Breast epithelium (tissue), 4 donors: ENCODE measurements at regions not wholly inside any gene's neighbourhood (a gene's known extent, or its start where the extent isn't known, plus 50 kb on each side); places are given as distances from the start of the nearest gene placed in this dataset.

Experiments
- DNase-seq, 2 donors: peaks; one replicate each; pipeline ENCODE4 v3.0.0-alpha.2; 2019; ENCODE audit warnings: low spot score in 2 of 2
- H3K27ac ChIP-seq, 2 donors: fragments of 200-600 bp; sonication (generic) in 1 of 2; one replicate each; pipeline ENCODE4 v1.5.1; 2016 to 2019; ENCODE audit warnings: mild to moderate bottlenecking in 1 of 2
- H3K27me3 ChIP-seq, 2 donors: fragments of 200-600 bp; sonication (generic) in 1 of 2; one replicate each; pipeline versions ENCODE4 v1.5.1 to v1.6.0; 2017 to 2019; ENCODE audit warnings: control low read depth in 1 of 2, mild to moderate bottlenecking in 1 of 2
- H3K36me3 ChIP-seq: fragments of 200-600 bp; one replicate; pipeline ENCODE4 v1.5.1; 2019
- H3K4me1 ChIP-seq, 2 donors: fragments of 200-600 bp; sonication (generic); one replicate each; pipeline ENCODE4 v1.5.1; 2016 to 2019; ENCODE audit warnings: control low read depth in 1 of 2
- H3K4me3 ChIP-seq, 3 donors: fragments of 200-600 bp; sonication (generic); 1 replicate in 2 of 3; 2 replicates in 1 of 3; pipeline ENCODE4 v1.5.1; 2016 to 2019; ENCODE audit warnings: mild to moderate bottlenecking in 3 of 3, moderate library complexity in 2 of 3
- H3K9me3 ChIP-seq, 2 donors: fragments of 200-600 bp; sonication (generic) in 1 of 2; one replicate each; pipeline ENCODE4 v1.5.1; 2016 to 2019; ENCODE audit warnings: control low read depth in 1 of 2
- POLR2A ChIP-seq: fragments of 450-650 bp; IDR thresholded peaks from one replicate; pipeline ENCODE4 v1.6.1; 2016; ENCODE audit warnings: antibody characterized with exemption, mild to moderate bottlenecking, moderate library complexity
- POLR2AphosphoS5 ChIP-seq, 3 donors: sonication (generic); formaldehyde crosslinking; IDR thresholded peaks; one replicate each; pipeline ENCODE4 v1.6.1; 2017; ENCODE audit warnings: antibody characterized with exemption in 3 of 3
- intact Hi-C: fragments of 100-400 bp; cut with DNase I; formaldehyde crosslinking; loops from one replicate; pipeline ENCODE4 v1.15.1; 2023; ENCODE audit warnings: low total_unique reads
- TF ChIP-seq, protein P1 (sequence below), 3 donors: fragments of 450-650 bp; IDR thresholded peaks; one replicate each; pipeline ENCODE4 v1.5.1; 2016 to 2017; ENCODE audit warnings: antibody characterized with exemption in 3 of 3, mild to moderate bottlenecking in 3 of 3, moderate library complexity in 3 of 3

DNA sequence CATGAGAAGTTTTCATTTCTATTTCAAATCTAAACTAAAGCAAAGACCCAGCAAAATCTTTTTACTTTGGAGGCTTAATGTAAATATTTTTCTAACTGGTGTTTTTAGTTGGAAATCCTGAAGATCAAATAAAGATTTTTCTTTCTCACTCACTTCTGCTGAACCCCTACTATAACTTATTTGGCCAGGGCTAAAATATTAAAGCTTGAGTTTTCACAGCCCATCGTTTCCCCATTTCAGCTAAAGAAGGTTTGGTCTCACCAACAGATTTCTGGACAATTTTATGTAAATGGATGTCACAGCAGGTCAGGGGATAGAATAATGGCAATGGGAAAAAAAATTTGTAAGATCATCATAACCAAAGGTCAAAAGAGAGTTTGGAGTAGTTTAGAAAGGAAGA lies 92.7 kb upstream of the DCN start:
- intact Hi-C loops = no loop called here

DNA sequence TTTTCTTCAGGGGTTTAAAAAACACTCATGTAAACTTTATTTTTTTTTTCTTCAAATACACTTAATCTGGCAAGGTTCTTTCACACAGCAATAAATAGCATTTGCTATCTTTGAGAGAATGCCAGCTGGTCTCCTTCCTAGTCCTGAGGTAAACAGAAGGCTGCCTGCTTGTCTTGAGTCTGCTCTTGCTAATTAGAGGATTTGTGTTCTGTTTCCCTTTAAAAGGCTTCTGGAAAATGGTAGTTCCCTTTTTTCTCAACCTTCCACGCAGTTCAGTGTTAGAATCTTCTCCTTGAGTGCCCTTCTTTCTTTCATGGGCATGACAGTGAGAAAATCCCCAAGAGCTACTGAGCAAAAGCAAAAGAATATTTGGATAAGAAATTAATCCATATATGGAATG lies 92.3 kb upstream of the DCN start:
- DNase-seq = no peak
- H3K4me3 ChIP-seq = no peak overlapping the region
- TF ChIP-seq POLR2AphosphoS5 (IDR thresholded peaks at IDR 0.05) = no peak
- TF ChIP-seq POLR2A = no peak
- TF ChIP-seq, protein P1, sequence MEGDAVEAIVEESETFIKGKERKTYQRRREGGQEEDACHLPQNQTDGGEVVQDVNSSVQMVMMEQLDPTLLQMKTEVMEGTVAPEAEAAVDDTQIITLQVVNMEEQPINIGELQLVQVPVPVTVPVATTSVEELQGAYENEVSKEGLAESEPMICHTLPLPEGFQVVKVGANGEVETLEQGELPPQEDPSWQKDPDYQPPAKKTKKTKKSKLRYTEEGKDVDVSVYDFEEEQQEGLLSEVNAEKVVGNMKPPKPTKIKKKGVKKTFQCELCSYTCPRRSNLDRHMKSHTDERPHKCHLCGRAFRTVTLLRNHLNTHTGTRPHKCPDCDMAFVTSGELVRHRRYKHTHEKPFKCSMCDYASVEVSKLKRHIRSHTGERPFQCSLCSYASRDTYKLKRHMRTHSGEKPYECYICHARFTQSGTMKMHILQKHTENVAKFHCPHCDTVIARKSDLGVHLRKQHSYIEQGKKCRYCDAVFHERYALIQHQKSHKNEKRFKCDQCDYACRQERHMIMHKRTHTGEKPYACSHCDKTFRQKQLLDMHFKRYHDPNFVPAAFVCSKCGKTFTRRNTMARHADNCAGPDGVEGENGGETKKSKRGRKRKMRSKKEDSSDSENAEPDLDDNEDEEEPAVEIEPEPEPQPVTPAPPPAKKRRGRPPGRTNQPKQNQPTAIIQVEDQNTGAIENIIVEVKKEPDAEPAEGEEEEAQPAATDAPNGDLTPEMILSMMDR (IDR thresholded peaks at IDR 0.05) = no peak
- no peaks in the 10 kb centered on the region for H3K4me1 ChIP-seq
- H3K9me3 ChIP-seq = no peaks in the 10 kb centered on the region
- no peaks in the 10 kb centered on the region for H3K36me3 ChIP-seq
- intact Hi-C loops = no loop called here
- peak overlapping the region; percentile 44 to 50 for H3K27ac ChIP-seq
- no peaks in the 10 kb centered on the region for H3K27me3 ChIP-seq

More for the DNA sequence above, 92.7 kb upstream of the DCN start:
- TF ChIP-seq POLR2A (no peak), POLR2AphosphoS5 (IDR thresholded peaks at IDR 0.05) (no peak)
- TF ChIP-seq, protein P1 (IDR thresholded peaks at IDR 0.05) = no peak
- Histone ChIP-seq H3K27me3 (no peaks in the 10 kb centered on the region), H3K9me3 (no peaks in the 10 kb centered on the region), H3K4me3 (no peak overlapping the region), H3K36me3 (no peaks in the 10 kb centered on the region), H3K4me1 (no peaks in the 10 kb centered on the region), H3K27ac (peak overlapping the region in 1 of 2 donors; percentile 44)
- DNase-seq = no peak

DNA sequence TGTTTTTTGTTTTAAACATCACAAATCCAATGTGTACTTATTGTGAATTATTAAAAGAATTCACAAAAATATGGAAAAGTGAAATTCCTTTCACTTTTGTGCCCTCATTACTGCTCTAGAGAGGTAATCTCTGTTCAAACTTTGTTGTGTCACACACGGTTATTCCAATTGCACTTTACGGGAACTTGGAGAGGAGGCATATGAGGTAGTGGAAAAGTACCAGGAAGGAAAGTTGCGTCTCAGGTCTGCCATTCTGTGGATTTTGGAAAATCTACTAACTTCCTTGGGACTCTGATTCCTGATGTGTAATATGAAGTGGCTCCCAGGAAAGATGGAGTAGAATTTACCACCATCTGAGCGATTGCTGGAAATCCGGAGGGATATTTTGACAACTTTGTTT lies 90.9 kb upstream of the DCN start:
- H3K4me1 ChIP-seq = no peaks in the 10 kb centered on the region
- no peak for DNase-seq
- H3K4me3 ChIP-seq = no peak overlapping the region
- peak overlapping the region; percentile 63 to 64 for H3K27ac ChIP-seq
- no peaks in the 10 kb centered on the region for H3K27me3 ChIP-seq
- no peaks in the 10 kb centered on the region for H3K36me3 ChIP-seq
- intact Hi-C loops = no loop called here
- H3K9me3 ChIP-seq = no peaks in the 10 kb centered on the region
- no peak for TF ChIP-seq POLR2A
- peak in 1 of 3 donors; percentile 14 for TF ChIP-seq POLR2AphosphoS5 (IDR thresholded peaks at IDR 0.05)

DNA sequence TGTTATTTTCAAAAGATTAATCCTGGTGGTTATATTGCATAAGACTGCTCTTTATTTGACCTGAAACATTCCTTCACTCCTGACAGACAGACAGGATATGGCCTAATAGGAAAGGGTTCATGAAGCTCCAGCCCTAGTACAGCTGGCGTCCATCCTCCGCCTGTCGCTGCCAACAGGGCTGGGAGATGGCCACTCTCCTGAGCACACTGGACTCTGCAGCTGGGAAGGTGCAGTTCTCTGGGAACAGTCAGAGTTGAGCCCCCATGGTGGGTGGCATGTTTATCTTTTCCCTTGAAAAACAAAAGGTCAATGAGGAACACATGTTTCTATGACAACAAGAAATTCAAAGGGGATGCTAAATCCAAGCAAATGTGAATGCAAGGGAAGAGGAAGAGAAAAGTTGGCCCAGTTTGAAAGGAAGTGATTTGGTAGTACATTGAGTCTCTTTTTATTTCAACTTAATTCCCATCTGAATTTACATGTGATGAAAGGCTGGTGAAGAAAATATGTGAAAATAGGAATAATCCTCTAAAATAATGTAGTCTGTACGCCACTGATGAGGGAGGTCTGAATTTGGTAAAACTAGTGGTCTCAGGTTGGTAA lies 89.9 kb upstream of the DCN start:
- intact Hi-C loops = no loop called here
- Histone ChIP-seq H3K27ac (peak overlapping the region; percentile 52 to 70), H3K4me3 (no peak overlapping the region), H3K27me3 (no peaks in the 10 kb centered on the region), H3K4me1 (no peaks in the 10 kb centered on the region), H3K9me3 (no peaks in the 10 kb centered on the region), H3K36me3 (no peaks in the 10 kb centered on the region)
- DNase-seq = peak in 1 of 2 donors; percentile 47
- peak; percentile 46 to 93 (median 80) for TF ChIP-seq POLR2AphosphoS5 (IDR thresholded peaks at IDR 0.05)
- TF ChIP-seq, protein P1 (IDR thresholded peaks at IDR 0.05) = no peak

DNA sequence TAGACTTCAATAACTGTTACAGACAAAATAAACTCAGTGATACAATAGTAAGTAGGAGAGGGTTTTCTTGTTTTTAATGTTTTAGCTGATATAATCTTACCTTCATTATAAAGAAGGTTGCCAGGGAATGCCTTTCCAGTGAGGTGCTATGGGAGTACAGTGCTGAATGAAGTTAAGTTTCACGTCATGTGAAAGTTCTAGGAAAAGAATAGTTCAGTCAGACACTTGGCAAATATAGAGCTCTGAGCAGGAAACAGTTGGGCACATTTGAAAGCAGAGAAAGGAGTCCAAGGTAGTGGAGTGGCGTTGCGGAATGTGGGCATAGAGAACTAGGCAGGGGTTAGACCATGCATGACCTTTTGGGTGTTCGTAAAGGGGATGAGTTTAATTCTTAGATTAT lies 88.6 kb upstream of the DCN start:
- no peak for DNase-seq
- Histone ChIP-seq H3K27ac (no peak overlapping the region), H3K9me3 (no peaks in the 10 kb centered on the region), H3K4me3 (no peak overlapping the region), H3K4me1 (no peaks in the 10 kb centered on the region), H3K27me3 (no peaks in the 10 kb centered on the region), H3K36me3 (no peaks in the 10 kb centered on the region)
- TF ChIP-seq POLR2AphosphoS5 (IDR thresholded peaks at IDR 0.05) = no peak
- TF ChIP-seq, protein P1 (IDR thresholded peaks at IDR 0.05) = no peak
- TF ChIP-seq POLR2A = no peak
- intact Hi-C loops = no loop called here

DNA sequence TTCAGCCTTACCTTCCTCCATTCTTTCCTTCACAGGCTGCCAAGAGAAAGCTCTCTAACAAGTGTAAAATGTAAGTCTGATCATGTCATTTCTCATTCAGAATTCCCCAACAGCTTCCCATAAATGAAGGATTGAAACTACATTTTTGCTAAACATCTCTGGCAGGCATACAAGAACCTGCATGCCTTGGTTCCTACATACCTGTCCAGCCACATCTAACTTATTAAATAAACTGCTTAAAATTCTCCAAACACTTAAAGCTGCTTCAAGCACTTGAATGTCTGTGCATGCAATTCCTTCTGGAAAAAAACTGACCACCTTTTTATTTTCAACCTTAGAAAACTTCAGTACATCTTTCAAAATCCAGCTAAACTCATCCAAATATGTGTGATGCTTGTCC lies 84.4 kb upstream of the DCN start:
- Histone ChIP-seq H3K27me3 (no peaks in the 10 kb centered on the region), H3K4me3 (no peak overlapping the region), H3K9me3 (no peaks in the 10 kb centered on the region), H3K27ac (no peak overlapping the region), H3K36me3 (no peaks in the 10 kb centered on the region), H3K4me1 (no peaks in the 10 kb centered on the region)
- intact Hi-C loops = no loop called here
- no peak for TF ChIP-seq POLR2A
- TF ChIP-seq, protein P1 (IDR thresholded peaks at IDR 0.05) = no peak
- no peak for DNase-seq
